Gastroesophageal sphincter (tissue), 4 donors: ENCODE measurements at regions not wholly inside any gene's neighbourhood (a gene's known extent, or its start where the extent isn't known, plus 50 kb on each side); places are given as distances from the start of the nearest gene placed in this dataset.

Experiments used
- ATAC-seq: fragments of 150-250 bp; one replicate; pipeline ENCODE4 v1.9.1; 2016; ENCODE audit warnings: mild to moderate bottlenecking, moderate library complexity
- H3K27ac ChIP-seq, 4 donors: fragments of 200-600 bp; sonication (generic) in 3 of 4; 1 replicate in 3 of 4; 2 replicates in 1 of 4; pipeline ENCODE4 v1.5.1; 2016 to 2019
- H3K27me3 ChIP-seq: fragments of 200-600 bp; sonication (generic); one replicate; pipeline ENCODE4 v1.5.1; 2019
- H3K36me3 ChIP-seq, 2 donors: fragments of 200-600 bp; sonication (generic); one replicate each; pipeline ENCODE4 v1.5.1; 2019; ENCODE audit warnings: control low read depth in 1 of 2
- H3K4me1 ChIP-seq, 3 donors: fragments of 200-600 bp; sonication (generic); 1 replicate in 2 of 3; 2 replicates in 1 of 3; pipeline ENCODE4 v1.5.1; 2016 to 2019; ENCODE audit warnings: control low read depth in 2 of 3
- H3K4me3 ChIP-seq, 2 donors: fragments of 200-600 bp; sonication (generic); one replicate each; pipeline ENCODE4 v1.5.1; 2019; ENCODE audit warnings: mild to moderate bottlenecking in 1 of 2, moderate library complexity in 1 of 2
- H3K9me3 ChIP-seq, 3 donors: fragments of 200-600 bp; sonication (generic); one replicate each; pipeline ENCODE4 v1.5.1; 2017 to 2019; ENCODE audit warnings: control low read depth in 2 of 3
- CTCF ChIP-seq, 4 experiments: fragments of 200-600 bp in 2 of 4; fragments of 450-650 bp in 2 of 4; sonication (generic) in 1 of 4; IDR thresholded peaks; one replicate each; pipeline ENCODE4 v1.5.1; 2017 to 2019; ENCODE audit warnings: antibody characterized with exemption in 4 of 4, mild to moderate bottlenecking in 2 of 4, moderate library complexity in 2 of 4
- EP300 ChIP-seq: sonication (generic); formaldehyde crosslinking; IDR thresholded peaks from one replicate; pipeline ENCODE4 v1.6.1; 2017; ENCODE audit warnings: antibody characterized with exemption, mild to moderate bottlenecking
- POLR2A ChIP-seq, 2 donors: fragments of 450-650 bp; IDR thresholded peaks; one replicate each; pipeline ENCODE4 v1.6.1; 2017; ENCODE audit warnings: antibody characterized with exemption in 2 of 2, mild to moderate bottlenecking in 2 of 2, moderate library complexity in 1 of 2
- POLR2AphosphoS5 ChIP-seq: sonication (generic); formaldehyde crosslinking; IDR thresholded peaks from one replicate; pipeline ENCODE4 v1.6.1; 2017; ENCODE audit warnings: antibody characterized with exemption
- whole genome bisulfite sequencing, 2 donors: methylation state at CpG; one replicate each; pipeline ENCODE4 v1.1.5; 2018; ENCODE audit warnings: low coverage in 1 of 2; 5-methylcytosine and 5-hydroxymethylcytosine counted together

- no peaks in the 10 kb centered on the region for H3K9me3 ChIP-seq
- no peak overlapping the region for H3K4me3 ChIP-seq
- H3K27ac ChIP-seq, result no peak overlapping the region
- WGBS, 2 donors, result 80 to 89% methylated on average over 1 of the region's 1 CpG
- no peak for TF ChIP-seq POLR2A (IDR thresholded peaks at IDR 0.05)
- TF ChIP-seq POLR2AphosphoS5, result no peak
- TF ChIP-seq CTCF (IDR thresholded peaks at IDR 0.05), result no peak
- TF ChIP-seq EP300, result no peak
- H3K27me3 ChIP-seq, result no peaks in the 10 kb centered on the region
- no peaks in the 10 kb centered on the region for H3K36me3 ChIP-seq
- peaks cover 0 to 8% (median 0%) of the 10 kb centered on the region in 3 donors for H3K4me1 ChIP-seq
- no peak for ATAC-seq
Observed at GRCh38 chr6:30804333-30804732, 60.0 kb upstream of the IER3 start.

- ATAC-seq, result no peak
- no peak overlapping the region for H3K4me3 ChIP-seq
- H3K36me3 ChIP-seq, result no peaks in the 10 kb centered on the region
- H3K27me3 ChIP-seq, result no peaks in the 10 kb centered on the region
- no peak for TF ChIP-seq EP300
- no peak for TF ChIP-seq POLR2A (IDR thresholded peaks at IDR 0.05)
- no peak for TF ChIP-seq CTCF (IDR thresholded peaks at IDR 0.05)
- no peak for TF ChIP-seq POLR2AphosphoS5
- no peak overlapping the region for H3K27ac ChIP-seq
- 83 to 86% methylated on average over 1 of the region's 1 CpG for WGBS, 2 donors
- H3K9me3 ChIP-seq, result no peaks in the 10 kb centered on the region
- peaks cover 0 to 8% (median 0%) of the 10 kb centered on the region in 3 donors for H3K4me1 ChIP-seq
Observed at GRCh38 chr6:30802731-30803130, 58.4 kb upstream of the IER3 start.

GRCh38 chr6:30801950-30802349 is 57.6 kb upstream of the IER3 start:
- H3K4me3 ChIP-seq, result no peak overlapping the region
- H3K9me3 ChIP-seq, result no peaks in the 10 kb centered on the region
- no peak for ATAC-seq
- no peak for TF ChIP-seq POLR2AphosphoS5
- TF ChIP-seq CTCF (IDR thresholded peaks at IDR 0.05), result no peak
- TF ChIP-seq POLR2A (IDR thresholded peaks at IDR 0.05), result no peak
- TF ChIP-seq EP300, result no peak
- H3K36me3 ChIP-seq, result no peaks in the 10 kb centered on the region
- 79 to 82% methylated on average over 4 to 8 of the region's 8 CpGs for WGBS, 2 donors
- no peak overlapping the region for H3K27ac ChIP-seq
- H3K27me3 ChIP-seq, result no peaks in the 10 kb centered on the region
- peaks cover 0 to 8% (median 0%) of the 10 kb centered on the region in 3 donors for H3K4me1 ChIP-seq

GRCh38 chr6:30800871-30801270 is 56.5 kb upstream of the IER3 start:
- peak; percentile 71 for ATAC-seq
- peaks cover 0 to 8% (median 0%) of the 10 kb centered on the region in 3 donors for H3K4me1 ChIP-seq
- H3K36me3 ChIP-seq, result no peaks in the 10 kb centered on the region
- H3K4me3 ChIP-seq, result no peak overlapping the region
- TF ChIP-seq CTCF (IDR thresholded peaks at IDR 0.05) (no peak), EP300 (no peak), POLR2AphosphoS5 (no peak), POLR2A (IDR thresholded peaks at IDR 0.05) (no peak)
- H3K9me3 ChIP-seq, result no peaks in the 10 kb centered on the region
- WGBS, 2 donors, result 20 to 49% methylated on average over 1 to 6 of the region's 6 CpGs
- no peaks in the 10 kb centered on the region for H3K27me3 ChIP-seq
- peak overlapping the region in 3 of 4 donors; percentile 50 to 51 (median 51) for H3K27ac ChIP-seq

GRCh38 chr6:30799210-30799609 is 54.9 kb upstream of the IER3 start:
- Histone ChIP-seq H3K27me3 (no peaks in the 10 kb centered on the region), H3K36me3 (no peaks in the 10 kb centered on the region), H3K4me1 (peaks cover 0 to 8% (median 0%) of the 10 kb centered on the region in 3 donors), H3K9me3 (no peaks in the 10 kb centered on the region), H3K4me3 (no peak overlapping the region), H3K27ac (no peak overlapping the region)
- 68 to 77% methylated on average over 3 of the region's 3 CpGs for WGBS, 2 donors
- ATAC-seq, result no peak
- no peak for TF ChIP-seq POLR2AphosphoS5
